Skeletal muscle satellite cell (primary cell): ENCODE measurements at regions not wholly inside any gene's neighbourhood (a gene's known extent, or its start where the extent isn't known, plus 50 kb on each side); places are given as distances from the start of the nearest gene placed in this dataset.

Experiments
- H3K27me3 ChIP-seq: 2 replicates; pipeline ENCODE4 v1.7.0; 2013; ENCODE audit warnings: low read length; ENCODE audit not compliant: control insufficient read depth, insufficient read depth
- H3K36me3 ChIP-seq: 2 replicates; pipeline ENCODE4 v1.7.0; 2013; ENCODE audit warnings: mild to moderate bottlenecking, control low read depth, low read length; ENCODE audit not compliant: insufficient read depth
- H3K4me1 ChIP-seq: 2 replicates; pipeline ENCODE4 v1.7.0; 2013; ENCODE audit warnings: low read length; ENCODE audit not compliant: control insufficient read depth, insufficient read depth
- H3K4me2 ChIP-seq: 2 replicates; pipeline ENCODE4 v1.7.0; 2013; ENCODE audit warnings: mild to moderate bottlenecking, low read length
- H3K4me3 ChIP-seq: 2 replicates; pipeline ENCODE4 v1.7.0; 2013; ENCODE audit warnings: low read length
- H3K9ac ChIP-seq: 2 replicates; pipeline ENCODE4 v1.7.0; 2013; ENCODE audit warnings: mild to moderate bottlenecking, low read depth, low read length, moderate library complexity
- H3K9me3 ChIP-seq: replicated peaks from 2 replicates; pipeline ENCODE4 v1.7.0; 2013; ENCODE audit warnings: mild to moderate bottlenecking, control low read depth, low read length

DNA sequence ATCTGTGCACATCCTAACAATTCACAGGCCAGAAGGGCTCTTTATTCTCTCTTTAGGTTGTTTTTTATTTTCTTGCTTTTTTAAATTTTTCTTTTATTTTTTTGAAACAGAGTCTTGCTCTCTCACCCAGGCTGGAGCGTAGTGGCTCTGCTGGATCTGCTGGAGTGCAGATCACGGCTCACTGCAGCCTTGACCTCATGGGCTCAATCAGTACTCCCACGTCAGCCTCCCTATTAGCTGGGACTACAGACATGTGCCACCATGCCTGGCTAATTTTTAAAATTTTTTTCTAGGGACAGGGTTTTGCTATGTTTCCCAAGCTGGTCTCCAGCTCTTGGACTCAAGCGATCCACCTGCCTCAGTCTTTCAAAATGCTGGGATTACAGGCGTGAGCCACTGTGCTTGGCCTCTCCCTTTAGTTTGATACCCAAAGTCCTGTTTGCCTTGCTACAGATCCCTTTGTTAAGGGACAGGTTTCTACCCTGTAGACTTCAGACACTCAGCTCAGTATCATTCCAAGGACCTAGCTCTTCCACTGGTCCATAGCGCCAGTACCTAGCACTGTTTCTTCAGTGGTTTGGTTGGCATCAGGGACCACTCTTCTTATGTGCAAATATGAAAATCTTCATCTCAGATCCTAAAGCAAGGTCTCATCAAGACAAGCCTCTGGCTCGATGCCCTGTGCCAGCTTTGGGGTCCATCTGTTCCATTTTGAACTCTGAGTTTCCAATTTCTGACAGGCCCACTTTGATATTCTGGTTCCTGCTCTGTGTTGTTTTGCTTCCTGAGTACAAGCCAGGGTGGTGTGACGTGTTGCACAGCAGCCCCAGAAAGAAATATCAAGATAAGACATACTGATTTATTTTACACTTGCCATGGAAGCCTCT, 211.7 kb downstream of the FAT3 start:
- Histone ChIP-seq H3K4me3 (no peak overlapping the region), H3K27me3 (no peaks in the 10 kb centered on the region), H3K4me1 (no peaks in the 10 kb centered on the region), H3K9ac (no peak overlapping the region), H3K9me3 (no peaks in the 10 kb centered on the region), H3K4me2 (no peak overlapping the region), H3K36me3 (no peaks in the 10 kb centered on the region)

- Histone ChIP-seq H3K9ac (no peak overlapping the region), H3K4me1 (peaks cover 6% of the 10 kb centered on the region), H3K9me3 (no peaks in the 10 kb centered on the region), H3K4me2 (no peak overlapping the region), H3K4me3 (no peak overlapping the region), H3K27me3 (no peaks in the 10 kb centered on the region), H3K36me3 (no peaks in the 10 kb centered on the region)
Measured at GRCh38 chr11:92439133-92439532, 214.5 kb downstream of the FAT3 start.

- Histone ChIP-seq H3K4me1 (peaks cover 6% of the 10 kb centered on the region), H3K27me3 (no peaks in the 10 kb centered on the region), H3K9me3 (no peaks in the 10 kb centered on the region), H3K4me2 (no peak overlapping the region), H3K4me3 (no peak overlapping the region), H3K36me3 (no peaks in the 10 kb centered on the region), H3K9ac (no peak overlapping the region)
Measured at GRCh38 chr11:92440701-92441442, 216.3 kb downstream of the FAT3 start.

DNA sequence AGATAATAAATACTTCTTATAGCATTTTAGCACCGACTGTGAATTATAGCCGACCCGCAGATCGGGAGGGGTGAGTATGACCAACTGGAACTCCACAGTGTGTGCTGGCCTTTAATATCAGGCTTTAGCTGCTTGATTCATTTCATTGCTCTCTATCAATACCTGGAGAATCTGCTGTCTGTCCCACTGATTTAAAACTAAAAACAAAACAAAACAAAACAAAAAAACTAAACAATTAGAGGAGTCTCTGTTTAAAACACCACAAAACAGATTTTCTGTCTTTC, 216.8 kb downstream of the FAT3 start:
- H3K4me1 ChIP-seq, result peaks cover 6% of the 10 kb centered on the region
- no peaks in the 10 kb centered on the region for H3K9me3 ChIP-seq

GRCh38 chr11:92443199-92443598, 218.6 kb downstream of the FAT3 start:
- Histone ChIP-seq H3K4me3 (no peak overlapping the region), H3K9me3 (no peaks in the 10 kb centered on the region), H3K27me3 (no peaks in the 10 kb centered on the region), H3K4me2 (no peak overlapping the region), H3K36me3 (no peaks in the 10 kb centered on the region), H3K9ac (no peak overlapping the region), H3K4me1 (peaks cover 6% of the 10 kb centered on the region)

More for the DNA sequence above, 216.8 kb downstream of the FAT3 start:
- Histone ChIP-seq H3K4me2 (no peak overlapping the region), H3K9ac (no peak overlapping the region), H3K4me3 (no peak overlapping the region), H3K36me3 (no peaks in the 10 kb centered on the region), H3K27me3 (no peaks in the 10 kb centered on the region)

- H3K4me2 ChIP-seq, result no peak overlapping the region
- H3K36me3 ChIP-seq, result no peaks in the 10 kb centered on the region
- no peak overlapping the region for H3K9ac ChIP-seq
- no peaks in the 10 kb centered on the region for H3K27me3 ChIP-seq
- no peaks in the 10 kb centered on the region for H3K9me3 ChIP-seq
- no peak overlapping the region for H3K4me3 ChIP-seq
- peaks cover 6% of the 10 kb centered on the region for H3K4me1 ChIP-seq
Measured at GRCh38 chr11:92447586-92447985, 223.0 kb downstream of the FAT3 start.

DNA sequence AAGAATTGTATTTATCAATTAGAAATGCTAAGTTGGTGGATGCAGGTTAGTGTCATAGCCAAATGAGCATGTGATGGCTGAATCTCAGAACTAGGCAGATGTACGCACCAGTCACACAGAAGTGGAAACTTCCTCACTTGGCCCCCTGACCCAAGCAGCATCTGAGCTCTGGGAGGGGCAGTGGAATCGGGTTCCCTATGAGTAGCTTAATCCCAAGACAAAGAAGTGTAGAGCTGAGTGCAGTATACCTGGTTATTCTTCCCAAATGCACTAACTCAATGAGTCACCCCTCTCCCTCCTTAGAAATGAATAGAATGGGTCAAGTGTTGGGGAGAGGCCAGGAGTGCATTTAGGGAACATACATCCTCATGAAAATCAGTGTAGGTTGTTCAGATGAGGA, 224.6 kb downstream of the FAT3 start:
- Histone ChIP-seq H3K9me3 (no peaks in the 10 kb centered on the region), H3K4me1 (no peaks in the 10 kb centered on the region), H3K4me2 (no peak overlapping the region), H3K27me3 (no peaks in the 10 kb centered on the region), H3K36me3 (no peaks in the 10 kb centered on the region), H3K9ac (no peak overlapping the region), H3K4me3 (no peak overlapping the region)

DNA sequence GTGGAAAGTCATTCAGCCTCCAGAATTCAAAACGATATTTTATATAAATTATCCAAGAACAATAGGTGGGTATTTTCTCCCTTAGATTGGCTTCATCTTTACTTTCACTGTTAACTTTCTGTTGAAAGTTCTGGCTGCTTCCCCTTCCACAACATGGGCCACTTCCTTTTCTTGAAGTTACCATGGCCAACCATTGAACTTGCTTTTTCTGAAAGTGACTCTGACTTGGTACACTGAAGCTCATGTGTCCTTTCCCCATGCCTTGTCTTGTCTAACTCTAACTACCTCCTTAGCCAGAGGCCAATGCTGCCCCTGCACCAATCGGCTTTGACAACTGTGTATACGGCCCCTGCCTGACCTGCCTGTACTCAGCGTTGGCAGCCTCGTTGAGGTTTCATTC, 225.2 kb downstream of the FAT3 start:
- no peak overlapping the region for H3K4me3 ChIP-seq
- no peaks in the 10 kb centered on the region for H3K27me3 ChIP-seq
- no peaks in the 10 kb centered on the region for H3K4me1 ChIP-seq
- no peak overlapping the region for H3K9ac ChIP-seq
- H3K4me2 ChIP-seq, result no peak overlapping the region
- no peaks in the 10 kb centered on the region for H3K36me3 ChIP-seq
- H3K9me3 ChIP-seq, result no peaks in the 10 kb centered on the region

DNA sequence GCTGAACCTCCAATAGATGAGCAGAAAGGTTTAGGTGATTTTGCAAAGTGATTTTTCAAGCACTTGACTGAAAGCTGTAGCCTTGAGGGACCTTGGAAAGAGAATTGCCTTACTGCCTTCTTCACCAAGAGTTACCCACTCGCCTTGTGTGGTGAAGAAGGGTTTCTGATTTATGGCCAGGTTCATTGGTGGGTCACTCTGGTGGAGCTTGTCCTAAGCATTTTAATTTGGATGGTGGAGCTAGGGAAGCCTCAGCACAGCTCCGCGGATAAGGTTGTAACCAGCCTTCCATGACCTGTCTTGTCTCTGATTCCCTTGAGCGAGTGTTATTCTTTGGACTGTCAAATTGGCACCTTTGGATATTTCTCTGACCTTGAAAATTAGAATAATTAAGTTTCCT, 226.4 kb downstream of the FAT3 start:
- no peak overlapping the region for H3K9ac ChIP-seq
- H3K36me3 ChIP-seq, result no peaks in the 10 kb centered on the region
- H3K4me1 ChIP-seq, result no peaks in the 10 kb centered on the region
- no peak overlapping the region for H3K4me3 ChIP-seq
- H3K27me3 ChIP-seq, result no peaks in the 10 kb centered on the region
- H3K9me3 ChIP-seq, result no peaks in the 10 kb centered on the region
- no peak overlapping the region for H3K4me2 ChIP-seq

DNA sequence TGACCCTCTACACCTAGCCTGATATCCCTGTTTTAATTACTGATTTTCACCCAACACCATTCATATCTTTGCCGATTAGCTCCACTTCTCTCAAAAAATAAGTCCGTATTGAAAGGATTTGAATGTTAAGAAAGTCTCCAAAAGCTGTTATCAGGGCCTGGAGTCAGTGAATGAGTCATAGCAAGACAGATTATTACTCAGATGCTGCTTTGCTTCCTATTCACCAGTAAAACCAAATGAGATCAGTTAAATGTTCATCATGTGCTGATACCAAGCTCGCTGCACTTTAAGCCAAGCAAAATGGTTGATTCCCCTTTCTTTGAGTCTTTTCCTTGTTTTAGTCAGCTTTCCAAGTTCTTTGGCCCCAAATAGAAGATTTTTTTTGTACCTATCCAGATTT, 228.4 kb downstream of the FAT3 start:
- no peaks in the 10 kb centered on the region for H3K27me3 ChIP-seq
- H3K4me2 ChIP-seq, result no peak overlapping the region
- H3K9ac ChIP-seq, result no peak overlapping the region
- H3K9me3 ChIP-seq, result no peaks in the 10 kb centered on the region
- H3K4me1 ChIP-seq, result peaks cover 5% of the 10 kb centered on the region
- no peaks in the 10 kb centered on the region for H3K36me3 ChIP-seq
- no peak overlapping the region for H3K4me3 ChIP-seq

DNA sequence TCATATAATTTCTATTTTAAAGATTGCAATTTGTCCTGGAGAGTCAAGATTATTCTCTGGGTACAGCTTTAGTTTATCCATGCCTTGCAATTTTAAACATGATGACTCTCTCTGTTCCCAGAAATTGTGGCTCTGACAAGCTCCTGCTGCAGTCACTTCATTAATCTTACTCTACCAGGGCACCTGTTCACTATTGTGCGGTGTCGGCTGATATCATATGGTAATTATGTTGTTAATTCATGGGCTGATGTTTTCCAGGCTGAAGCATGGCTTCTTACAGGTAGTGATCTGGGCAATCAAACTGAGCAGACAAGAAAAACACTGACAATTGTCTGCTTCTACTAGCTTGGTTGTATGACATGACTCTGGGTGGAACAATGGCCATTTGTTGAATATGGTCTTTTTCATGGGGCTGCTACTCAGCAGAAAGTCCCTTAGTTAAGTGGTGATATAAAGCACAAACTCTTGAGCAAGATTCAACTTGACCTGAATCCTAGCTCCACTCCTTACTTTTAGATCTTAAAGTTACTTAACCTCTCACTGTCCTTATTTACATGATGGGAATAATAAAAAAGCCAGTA, 230.7 kb downstream of the FAT3 start:
- no peaks in the 10 kb centered on the region for H3K27me3 ChIP-seq
- no peak overlapping the region for H3K4me2 ChIP-seq
- H3K9ac ChIP-seq, result no peak overlapping the region
- H3K4me1 ChIP-seq, result peaks cover 5% of the 10 kb centered on the region
- H3K4me3 ChIP-seq, result no peak overlapping the region
- no peaks in the 10 kb centered on the region for H3K9me3 ChIP-seq
- H3K36me3 ChIP-seq, result no peaks in the 10 kb centered on the region
